ENCODE measurements at regions not wholly inside any gene's neighbourhood (a gene's known extent, or its start where the extent isn't known, plus 50 kb on each side); places are given as distances from the start of the nearest gene placed in this dataset.

DNA sequence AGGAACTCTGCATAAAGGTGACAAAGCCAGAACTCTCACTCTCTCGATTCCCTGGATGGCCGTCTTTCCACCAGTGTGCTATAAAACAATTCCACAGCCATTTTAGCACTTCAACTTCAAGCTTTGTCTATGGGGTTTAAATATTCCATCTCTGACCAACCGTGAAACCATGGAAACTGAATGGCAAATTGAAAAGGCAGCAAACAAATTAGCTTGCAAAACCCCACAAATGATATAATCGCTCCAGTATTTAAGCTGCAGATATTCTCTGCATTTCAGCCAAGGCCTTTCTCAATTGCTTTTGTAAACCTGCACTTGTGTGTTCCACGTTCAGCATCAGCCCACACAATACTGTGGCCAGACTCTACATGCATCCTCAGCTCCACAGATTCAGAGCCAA is 131.7 kb upstream of the ISX start:
- no peak for DNase-seq

DNA sequence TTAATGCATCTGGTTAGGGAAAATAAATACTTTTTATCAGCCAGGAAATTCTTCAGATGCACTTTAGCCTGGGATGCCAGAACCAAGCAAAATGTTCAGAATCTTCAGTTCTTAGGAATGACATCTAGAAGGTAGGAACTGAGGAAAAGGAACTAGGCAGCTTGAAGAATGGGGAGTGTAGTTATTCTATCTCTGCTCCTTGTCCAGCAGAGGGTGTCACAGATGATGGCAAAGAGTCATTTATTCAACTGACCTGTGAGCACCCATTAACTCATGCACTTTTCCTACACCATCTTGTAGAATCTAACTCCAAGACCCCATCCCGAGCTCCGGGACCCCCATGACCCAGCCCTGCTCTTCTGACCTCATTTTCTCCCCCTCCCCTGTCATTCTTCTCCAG is 122.1 kb upstream of the ISX start:
- no peak for DNase-seq

DNA sequence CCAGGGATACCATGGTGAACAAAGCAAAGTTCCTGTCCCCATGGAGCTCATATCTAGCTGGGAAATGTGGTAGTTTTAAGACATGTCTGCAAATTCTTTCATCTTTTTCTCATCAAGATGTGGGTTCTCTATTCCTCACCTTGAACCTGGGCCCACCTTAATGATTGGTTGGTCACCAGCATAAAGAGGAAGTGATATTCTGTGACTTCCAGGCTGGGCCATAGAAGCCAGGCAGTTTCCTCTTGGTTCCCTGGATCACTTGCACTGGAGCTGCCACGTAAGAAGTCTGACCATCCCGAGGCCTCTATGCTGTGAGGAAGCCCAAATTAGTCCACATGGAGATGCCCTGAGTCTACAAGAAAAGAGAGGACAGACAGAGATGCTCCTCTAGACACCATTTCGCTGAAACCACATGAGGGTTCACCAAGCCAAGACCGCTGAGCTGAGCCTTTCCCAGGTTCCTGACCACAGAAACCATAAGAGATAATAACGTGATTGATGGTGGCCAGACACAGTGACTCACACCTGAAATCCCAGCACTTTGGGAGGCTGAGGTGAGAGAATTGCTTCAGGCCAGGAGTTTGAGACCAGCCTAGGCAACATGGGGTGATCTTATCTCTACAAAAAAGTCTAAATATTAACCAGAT is 119.5 kb upstream of the ISX start:
- DNase-seq = no peak

DNA sequence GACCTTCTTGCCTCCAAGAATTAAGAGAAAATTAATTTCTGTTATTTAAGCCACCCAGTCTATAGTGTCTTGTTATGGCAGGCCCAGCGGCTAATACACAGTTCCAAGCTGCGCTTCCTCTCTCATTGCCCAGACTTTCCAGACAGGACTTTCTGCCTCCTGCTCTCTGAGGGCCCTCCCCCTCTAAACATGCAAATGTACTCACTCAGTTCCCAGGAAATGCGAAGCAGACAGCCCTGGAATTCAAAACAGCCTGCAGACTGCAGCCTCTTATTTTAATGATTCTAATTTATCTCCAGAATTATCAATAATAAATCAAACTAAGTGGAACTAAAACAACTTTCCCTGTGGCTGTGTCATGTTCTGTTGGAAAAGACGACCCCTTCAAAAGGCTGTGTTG is 115.5 kb upstream of the ISX start:
- DNase-seq = no peak

DNA sequence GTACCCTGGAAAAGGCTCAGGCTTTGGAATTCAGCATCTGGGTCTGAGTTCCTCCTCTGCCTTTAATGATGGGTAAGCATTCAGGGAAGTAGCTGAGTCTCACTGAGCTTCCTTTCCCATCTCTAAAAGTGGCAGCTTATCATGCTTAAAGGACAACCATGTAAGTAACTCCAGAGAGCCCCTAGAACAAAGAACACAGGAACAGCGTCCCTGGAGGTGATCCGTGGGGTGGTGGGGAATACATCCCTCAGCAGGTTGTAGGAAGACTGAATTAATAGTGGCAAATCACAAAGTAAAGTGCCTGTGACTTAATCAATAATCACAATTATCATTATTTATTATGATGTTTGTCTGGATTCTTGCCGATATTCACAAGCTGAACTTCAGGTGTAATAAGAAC is 114.7 kb upstream of the ISX start:
- no peak for DNase-seq

DNA sequence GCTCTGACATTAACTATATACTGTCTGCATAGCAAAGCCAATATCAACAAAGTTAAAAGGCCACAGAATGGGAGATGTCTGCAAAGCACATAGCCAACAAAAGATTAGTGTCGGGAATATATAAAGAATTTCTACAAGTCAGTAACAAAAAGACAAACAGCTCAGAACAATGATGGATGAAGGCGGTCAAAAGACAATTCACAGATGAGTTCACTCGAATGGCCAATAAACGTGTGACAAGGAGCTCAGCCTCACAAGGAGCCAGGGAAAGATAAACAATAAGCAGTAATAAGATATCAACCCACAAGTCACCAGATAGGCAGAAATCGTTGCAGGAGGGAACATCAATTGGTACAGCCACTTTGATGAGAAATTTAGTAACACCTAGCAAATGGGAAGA is 106.0 kb upstream of the ISX start:
- DNase-seq = no peak

DNA sequence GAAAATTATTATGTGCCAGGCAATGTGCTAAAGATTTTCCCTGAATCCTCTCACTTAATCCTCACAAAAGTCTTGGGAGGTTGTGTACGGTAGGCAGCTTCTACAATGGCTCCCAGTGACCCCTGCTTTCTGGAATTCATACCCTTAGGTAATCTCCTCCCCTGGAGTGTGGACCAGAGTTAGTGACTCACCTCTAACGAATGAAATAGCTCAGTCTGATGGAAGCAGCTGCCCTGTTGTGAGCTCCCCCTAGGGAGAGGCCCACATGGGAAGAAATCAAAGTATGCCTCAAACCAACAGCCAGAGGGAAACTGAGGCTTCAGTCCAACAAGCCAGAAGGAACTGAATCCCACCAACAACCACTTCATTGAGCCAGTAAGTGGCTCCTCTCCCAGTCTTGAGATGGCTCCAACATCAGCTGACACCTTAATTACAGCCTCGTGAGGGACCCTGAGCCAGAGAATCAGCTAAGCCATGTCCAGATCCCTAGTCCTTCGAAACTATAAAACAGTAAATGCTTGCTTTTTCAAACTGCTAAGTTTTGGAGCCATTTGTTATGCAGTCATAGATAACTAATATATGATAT is 98.9 kb upstream of the ISX start:
- DNase-seq = no peak

DNA sequence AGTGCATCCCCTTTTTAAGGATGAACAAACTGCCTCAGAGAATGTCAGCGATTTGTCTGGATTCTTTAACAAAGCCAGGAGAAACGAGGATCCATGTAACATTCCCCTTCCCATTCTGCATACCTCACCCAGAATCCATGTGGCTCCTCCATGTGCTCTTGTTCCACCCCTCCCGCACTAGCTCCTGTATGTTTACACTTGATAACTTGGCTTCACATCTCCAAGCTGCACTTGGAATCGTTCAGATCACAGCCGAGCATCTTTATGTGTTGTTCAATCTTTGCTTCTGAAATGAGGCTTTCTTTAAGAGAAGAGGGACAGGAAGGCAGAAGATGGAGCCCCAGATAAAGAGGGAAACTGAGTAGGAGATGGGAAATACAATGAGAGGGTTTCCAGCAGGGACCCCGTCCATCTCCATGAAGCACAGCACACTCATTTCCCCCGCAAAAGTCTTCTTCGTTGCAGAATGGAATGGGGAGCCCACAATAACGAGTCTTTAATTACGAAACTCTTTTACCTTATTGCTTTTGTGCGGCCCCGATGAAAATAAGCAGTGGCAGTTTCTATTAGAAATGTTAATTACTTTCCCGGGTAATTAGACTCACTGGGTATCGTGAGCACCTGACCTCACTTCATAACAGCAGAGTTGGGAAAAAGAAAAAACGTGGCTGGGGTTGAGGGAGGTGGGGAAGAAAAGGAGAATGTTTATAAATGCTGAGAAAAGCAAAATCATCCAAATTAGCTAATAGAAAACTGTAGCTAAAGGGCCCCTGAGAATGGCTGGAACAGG is 96.8 kb upstream of the ISX start:
- DNase-seq = no peak

DNA sequence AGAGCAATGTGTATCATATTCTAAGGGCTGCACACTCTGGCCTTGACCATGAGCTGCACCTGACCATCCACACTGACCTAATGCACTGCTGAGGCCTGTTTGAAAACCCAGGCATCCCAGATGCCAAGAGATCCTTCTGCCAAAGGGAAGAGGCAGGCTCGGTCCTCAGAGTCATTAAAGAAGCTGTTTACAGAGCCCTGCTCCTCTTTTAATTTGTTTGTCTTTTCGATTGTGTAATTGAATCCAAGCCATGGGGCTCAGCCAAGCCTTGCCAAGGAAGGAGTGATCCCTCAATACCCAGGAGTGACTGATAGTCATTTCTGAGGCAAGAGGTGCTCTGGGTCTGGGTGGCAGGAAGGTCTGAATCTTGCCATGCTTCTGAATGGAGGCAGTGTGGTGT is 94.5 kb upstream of the ISX start:
- DNase-seq = no peak

DNA sequence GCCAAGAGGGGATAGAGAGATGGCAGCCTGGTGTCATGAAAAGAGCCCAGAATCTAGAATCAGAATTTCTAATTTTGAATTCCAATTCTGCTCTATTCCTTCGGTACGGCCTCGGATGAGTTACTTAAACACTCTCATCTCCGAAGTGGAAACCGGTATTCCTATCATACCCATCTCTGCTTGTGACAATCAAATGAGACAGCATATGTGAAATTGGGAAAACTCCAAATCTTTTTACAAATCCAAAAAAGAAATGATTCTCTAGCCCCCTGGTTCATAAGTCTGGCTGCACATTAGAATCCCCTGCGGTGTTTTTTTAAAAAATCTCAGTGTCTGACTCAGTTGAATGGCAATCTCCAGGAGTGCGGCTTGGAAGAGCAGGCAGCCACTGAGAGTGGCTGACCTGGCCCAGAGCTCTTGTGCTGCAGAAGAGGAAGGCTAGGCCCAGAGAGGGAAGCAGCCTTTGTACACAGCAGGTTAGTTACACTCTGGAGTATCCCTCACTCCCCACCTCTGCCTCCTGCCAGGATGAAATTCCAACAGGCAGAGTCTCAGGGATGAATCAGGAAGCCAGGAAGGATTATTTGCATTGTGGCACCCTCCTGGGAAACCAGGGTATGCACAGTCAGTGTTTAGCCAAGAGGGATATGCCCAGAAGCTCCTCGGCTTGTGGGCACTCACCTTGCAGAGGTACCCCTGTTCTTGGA is 93.6 kb upstream of the ISX start:
- DNase-seq = no peak

DNA sequence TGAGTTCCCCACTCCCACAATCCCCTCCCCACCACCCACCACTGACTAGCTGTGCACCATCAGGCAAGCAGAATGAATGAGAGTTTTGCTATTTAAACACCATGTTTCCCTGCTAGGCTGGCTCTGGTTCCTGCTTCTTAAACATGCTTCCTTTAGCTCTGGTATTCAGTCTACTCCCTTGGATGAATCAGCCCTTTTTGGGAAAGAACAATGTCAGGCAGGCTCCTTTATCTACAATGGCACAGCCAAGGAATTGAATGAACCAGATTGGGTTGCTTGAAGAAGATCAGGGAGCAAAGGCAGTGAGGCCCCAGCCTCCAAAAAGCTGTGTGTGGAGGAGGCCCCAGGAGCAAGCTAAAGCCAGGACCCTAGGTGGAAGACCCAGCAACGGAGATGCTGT is 92.9 kb upstream of the ISX start:
- no peak for DNase-seq

DNA sequence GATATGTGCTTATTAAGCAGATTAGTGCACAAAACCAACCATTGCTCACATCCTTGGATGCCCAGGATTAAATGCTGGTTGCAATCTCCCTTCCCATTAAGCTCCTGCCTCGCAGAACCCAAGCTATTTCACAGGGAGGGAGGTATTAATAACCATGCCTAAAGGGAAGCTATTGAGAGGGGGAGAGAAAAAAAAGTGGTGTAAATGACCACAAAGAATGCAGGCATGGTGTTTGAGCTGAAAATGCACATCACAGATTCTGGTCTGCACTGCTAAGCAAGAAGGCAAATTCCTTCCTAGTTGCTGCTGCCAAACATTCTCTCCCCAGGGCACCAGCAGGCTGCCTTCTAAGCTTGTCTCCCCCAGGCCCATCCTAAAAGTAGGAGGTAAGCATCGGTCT is 92.0 kb upstream of the ISX start:
- DNase-seq = no peak

DNA sequence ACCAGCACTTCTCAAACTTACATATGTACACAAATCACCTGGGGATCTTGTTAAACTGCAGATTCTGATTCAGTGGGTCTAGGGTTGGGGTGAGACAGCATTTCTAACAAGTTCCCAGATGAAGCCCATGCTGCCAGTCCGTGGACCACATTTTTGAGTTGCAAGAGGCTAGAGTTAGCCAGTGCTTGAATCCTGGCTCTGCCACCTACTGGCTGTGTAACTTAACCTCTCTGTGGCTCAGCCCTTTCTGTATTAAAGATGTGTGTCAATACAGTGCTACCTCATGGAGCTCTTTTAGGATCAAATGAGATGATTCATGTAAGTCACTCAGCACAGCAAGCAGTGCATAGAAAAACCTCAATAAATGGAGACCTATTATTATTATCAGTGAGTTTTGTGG is 90.2 kb upstream of the ISX start:
- DNase-seq = no peak

DNA sequence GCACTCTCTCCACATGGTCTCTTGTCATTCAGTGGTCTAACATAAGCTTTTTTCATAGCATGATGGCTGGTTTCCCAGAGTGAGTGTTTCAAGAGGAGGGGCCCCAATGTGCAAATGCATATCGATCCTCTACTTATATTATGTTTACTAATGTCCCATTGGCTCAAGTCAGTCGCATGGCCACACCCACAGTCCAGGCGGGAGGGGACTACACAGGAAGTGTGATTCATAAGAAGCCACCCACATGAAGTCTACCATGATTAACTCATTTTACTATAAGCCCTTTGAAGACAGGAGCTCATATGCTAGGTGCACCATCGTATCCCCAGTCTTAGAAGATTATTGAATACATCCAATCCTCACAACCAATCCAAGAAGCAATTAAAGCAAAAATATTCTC is 89.5 kb upstream of the ISX start:
- DNase-seq = no peak

DNA sequence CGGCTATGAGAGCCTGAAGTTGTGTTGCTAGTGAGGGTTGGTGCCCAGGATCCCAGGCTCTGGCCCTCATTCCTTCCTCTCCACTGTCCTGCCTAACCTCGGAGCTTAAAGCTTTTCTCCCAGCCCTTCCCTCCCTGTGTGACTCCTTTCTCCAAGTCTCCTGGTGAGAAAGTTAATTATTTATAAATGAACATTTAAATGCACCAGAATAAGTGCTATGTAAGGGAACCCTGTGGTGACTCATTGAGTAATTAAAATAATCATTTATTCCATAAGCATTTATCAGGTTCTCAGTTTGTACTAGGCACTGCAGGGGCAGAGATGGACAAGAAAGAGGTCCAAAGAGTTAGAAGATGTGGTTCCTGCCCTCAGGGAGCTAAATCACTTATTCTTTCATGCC is 89.1 kb upstream of the ISX start:
- no peak for DNase-seq

DNA sequence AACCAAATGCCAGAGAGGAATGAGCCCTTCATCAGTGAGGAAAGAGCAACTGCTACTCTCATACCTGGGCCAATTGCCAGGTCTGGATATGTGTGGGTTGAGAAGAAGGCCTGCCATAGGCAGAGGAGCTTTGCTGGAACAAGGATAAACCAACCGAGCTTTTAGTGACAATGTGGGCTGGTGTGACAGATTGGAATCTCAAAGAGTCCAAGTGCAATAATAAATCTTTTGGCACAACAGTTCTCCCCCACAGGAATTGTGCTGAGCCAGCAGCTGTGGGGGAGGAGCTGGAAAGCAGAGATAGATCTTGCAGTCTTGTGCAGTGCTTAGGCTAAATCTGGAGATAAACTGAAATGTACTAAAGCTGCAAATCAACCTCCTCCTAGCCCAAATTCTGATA is 79.4 kb upstream of the ISX start:
- no peak for DNase-seq

DNA sequence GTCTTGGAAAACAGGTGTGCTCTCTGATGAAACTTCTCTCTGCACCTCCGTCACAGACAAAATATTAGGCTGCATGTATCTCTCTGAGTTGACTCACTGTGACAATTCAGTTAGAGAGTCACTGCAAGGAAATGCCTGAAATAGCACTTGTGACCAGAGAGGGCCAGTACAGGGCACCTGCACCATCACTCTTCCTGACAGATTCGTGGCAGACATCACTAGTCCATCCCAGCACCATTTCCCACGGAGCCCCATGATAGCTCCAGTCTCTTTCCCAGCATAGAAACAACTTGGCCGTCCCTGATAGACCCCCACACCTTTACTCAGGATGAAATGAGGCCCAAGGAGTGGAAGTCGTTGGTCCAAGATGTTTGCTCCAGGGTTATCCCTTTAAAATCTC is 73.3 kb upstream of the ISX start:
- DNase-seq = no peak

DNA sequence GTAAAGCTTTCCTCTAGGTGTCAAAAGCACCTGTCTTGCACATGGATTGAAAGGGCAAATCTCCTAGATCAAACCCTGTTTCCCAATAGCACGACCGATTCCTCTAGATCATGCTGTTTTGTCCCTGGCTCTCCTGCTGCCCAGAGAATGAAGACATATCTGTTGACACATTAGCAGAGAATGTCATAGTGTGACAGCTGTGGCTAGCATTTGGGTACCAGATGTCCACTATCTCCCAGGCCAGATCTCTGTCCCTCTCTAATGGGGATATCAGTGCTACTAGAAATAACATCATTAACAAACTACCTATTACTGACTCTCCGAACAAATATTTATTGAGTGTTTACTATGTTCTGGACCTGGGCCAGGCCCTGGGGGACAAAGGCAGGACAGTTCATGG is 72.4 kb upstream of the ISX start:
- DNase-seq = no peak

DNA sequence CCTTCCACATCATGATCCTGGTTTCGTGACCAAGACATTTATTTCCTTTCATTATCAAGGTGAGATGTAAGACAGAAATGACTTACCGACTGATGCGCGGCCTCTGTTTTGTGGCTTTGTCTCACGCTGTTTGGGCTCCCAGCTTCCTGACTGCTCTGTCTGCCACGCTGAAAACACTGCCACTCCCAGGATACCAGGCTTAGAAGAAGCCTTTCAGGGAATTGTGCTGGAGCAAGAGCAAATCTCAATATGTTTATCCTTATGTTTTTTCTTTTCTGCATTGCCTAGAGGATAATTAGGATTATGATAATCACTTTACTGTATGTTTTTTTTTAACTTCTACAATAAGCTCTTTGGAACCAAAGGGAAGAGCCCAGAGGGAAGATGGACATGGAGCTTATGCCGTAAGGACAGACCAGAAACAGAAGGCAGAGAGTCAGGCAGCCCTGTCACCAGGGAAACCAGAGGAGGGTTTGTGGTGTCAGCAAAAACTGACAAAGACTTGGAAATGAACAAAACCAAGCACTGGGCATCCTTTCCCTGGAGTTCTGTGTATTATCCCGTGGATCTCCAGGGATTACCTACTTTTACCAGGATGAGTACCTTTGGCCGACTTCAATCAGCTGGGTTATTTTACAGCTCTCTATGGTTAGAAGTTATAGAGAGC is 68.2 kb upstream of the ISX start:
- no peak for DNase-seq

DNA sequence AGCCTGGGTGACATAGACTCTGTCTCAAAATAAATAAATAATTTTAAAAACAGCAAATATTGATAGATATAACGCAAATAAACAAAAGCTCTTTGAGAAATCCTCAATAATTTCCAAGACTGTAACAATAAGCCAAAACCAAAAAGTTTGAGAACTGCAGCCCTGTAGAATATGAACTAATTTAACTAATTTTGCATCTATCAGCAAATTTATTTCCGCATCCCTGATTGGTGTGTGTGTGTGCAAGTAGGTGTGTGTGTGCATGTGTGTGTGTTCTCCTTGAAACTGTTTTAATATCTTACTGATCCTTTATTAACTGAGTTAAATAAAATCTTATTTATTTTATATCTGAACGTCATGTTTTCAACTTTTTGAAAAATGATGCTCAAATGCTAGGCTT is 67.0 kb upstream of the ISX start:
- no peak for DNase-seq

DNA sequence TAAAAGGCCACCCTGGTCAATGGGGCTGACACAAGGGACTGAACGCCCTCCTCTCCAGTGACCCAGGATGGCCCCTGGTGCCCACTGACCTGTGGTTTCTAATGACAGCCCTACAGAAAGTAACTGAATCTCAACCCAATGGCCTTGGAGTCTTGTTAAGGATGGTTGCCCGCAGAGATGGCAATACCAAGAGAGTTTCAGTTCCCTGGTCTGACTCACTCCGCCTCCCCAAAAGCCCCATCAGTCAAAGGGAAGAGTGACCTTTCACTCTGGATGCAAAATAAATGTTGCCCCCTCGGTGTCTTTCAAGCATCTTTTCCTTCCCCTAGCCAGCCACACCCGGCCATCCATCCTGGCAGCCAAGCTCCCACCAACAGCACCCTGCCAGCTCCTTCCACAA is 57.7 kb upstream of the ISX start:
- peak; percentile 85 for DNase-seq

DNA sequence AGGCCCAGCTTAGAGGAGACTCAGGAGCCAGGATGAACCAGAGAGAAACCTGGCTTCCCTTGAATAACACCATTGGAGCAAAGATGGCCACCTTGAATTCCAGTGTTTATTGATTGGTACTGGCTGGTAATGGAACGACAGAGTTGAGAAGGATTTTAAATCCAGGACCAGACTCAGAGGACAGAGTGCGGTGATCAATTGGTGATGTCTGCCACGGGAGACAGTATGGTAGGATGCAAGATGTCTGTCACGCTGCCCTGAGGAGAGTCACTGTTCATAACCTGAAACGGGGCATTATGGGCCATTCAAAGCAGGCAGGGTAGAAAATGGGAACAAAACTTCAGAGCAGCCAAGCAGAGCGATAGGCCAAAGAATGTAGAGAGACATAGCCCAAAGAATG is 55.4 kb upstream of the ISX start:
- no peak for DNase-seq

DNA sequence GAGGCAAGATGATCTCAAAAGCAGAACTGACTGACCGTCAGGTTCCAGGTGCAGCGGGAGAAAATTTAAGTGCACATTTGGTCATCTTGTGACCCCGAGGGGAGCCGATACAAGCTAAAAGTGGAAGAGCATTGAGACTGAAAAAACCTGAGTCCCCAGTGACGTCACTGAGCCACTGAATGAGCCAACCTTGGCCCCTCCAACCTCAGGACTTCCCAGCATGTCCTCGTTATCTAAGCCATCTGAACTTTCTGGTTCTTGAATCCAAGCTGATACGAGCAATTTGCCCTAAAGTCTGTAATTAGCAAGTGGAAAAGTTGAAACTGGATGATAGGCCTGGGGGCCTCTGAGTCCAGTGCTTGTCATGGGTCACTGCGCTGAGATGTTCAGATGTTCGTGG is 51.1 kb upstream of the ISX start:
- DNase-seq = no peak
